GM21723 (cell line): ENCODE measurements at regions not wholly inside any gene's neighbourhood (a gene's known extent, or its start where the extent isn't known, plus 50 kb on each side); places are given as distances from the start of the nearest gene placed in this dataset.
"Not testable (repeated sequence)": the region's sequence is repeated elsewhere in the genome, so short reads cannot be mapped to it uniquely, and the experiment has no call there.

Experiments used
- ATAC-seq: cut with Tn5 transposase; IDR thresholded peaks from one replicate; pipeline ENCODE4 v1.9.1; 2021; ENCODE audit warnings: mild to moderate bottlenecking, moderate library complexity; ENCODE audit not compliant: unreplicated experiment

DNA sequence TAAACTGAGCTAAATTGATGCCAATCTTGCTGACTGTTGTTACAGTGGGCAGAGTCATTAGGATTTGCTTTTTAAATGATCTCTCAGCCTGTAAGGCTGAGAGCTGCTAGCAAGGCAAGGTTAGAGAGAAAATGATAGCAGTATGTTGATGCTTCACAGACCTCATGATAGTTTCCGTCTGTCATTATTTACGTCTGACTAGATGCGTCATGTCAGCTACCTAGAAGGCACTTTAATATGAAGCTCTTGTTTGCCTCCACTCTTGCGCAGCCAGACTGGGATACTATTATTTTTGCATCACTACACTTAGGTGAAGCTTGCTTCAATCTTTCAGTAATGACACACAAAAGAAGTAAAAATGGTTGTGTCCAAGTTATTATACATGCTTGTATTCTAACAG is 313.8 kb downstream of the LNPK start:
- ATAC-seq, result no peak

DNA sequence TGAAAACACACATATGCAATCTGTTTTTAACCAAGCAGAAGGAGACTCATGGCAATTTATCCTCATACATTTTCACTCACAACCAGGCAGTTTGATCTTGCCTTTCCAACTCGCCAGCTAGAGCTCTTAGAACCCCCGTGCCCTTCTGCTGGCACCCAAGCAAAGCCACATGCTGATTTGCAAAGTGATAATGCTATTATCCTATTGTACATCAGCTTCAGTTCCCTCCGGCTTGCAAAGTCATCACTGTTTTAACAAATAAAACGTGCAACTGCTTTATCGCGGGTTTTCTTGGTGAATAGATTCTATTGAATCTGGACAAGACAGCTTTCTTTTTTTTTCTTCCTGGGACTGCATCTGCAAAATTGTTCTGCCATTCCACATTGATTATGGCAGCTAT is 314.6 kb downstream of the LNPK start:
- ATAC-seq, result no peak

DNA sequence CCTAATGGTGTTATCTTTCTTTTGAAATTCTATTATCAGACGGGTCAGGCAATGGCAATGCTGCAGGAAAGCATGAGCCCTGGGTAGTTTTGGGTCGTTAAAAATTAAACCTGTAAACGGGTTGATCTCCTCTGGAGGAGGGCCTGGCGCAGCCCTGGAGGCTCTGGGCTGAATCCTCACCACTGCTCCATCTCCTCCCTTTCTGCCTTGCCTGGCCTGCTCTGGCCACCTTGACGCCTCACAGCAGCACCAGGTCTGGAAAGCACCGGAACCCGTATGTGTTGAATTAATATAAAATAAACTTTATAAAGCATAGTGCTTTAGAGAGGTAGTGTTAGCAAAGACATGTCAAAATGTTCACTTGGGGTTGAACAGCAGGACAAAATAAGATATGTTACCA is 316.1 kb downstream of the LNPK start:
- ATAC-seq, result no peak

DNA sequence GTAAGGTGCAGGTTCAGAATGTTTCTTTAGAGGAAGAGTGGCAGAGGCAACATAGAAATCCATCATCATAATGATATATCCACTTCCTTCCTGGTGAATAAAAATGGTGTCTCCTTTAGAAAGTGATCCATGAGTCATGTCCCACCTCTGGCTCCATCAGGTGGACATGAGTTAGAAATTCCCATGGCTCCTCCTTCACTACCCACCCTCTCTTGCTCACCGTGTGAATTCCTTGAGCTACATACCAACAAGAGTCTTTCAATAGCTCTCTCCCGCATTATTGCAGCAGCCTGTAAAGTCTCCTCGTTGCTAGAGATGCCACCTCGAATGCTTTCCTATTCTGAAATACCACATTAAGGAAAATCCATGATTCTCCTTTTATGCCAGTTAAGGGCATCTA is 317.6 kb downstream of the LNPK start:
- ATAC-seq, result no peak

DNA sequence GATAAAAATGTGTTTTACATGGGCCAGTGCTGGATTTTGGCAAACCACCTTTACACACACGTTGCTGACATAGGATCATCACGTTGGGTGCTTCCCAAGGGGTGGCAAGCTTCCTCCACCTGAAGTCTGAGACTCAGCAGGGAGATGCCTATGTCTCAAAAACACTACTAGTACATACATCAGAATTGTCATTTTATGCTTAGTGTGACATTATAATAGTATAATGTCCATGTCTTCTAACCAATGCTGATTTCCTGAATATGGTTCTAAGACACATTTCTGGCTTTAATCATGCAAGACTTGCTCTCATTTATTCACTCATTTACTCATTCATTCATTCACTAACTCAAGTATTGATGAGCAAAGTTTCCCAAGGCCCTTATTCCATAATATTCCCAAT is 322.3 kb downstream of the LNPK start:
- no peak for ATAC-seq

DNA sequence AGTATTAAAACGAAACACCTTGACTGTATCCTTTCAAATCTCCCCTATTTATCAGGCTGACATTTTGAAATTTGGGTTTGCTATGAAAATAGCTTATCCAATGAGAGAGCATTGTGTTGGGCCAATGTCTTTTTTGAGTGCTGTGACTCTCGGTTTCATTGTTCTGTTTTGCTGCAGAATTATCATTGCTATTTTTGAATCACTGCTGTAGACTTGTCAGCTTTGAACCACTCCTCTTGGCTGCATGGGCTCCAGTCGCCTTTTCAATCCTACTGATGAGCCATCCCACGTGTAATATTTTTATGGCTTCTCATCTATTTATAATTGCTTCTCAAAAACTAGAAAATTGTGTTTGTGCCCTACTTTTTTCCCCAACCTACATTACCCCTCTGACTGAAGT is 322.8 kb downstream of the LNPK start:
- no peak for ATAC-seq

DNA sequence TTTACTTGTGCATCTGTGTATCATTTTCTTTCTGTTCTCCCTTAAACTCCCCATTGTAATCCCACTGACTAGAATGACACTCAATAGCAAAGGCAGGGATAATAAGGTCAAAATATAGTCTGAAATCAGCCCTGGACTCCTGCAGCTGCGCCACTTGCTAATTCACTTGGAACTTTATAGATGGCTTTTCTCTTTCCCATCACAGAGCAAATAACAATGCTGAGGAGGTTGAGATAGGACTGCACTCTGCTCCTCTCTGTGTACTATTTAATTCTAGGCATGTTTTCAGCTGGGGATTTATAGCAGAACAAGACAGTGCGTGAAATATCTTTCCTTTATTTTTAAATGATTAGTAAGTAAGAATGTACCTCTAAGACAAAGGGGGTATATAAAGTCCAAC is 324.2 kb downstream of the LNPK start:
- no peak for ATAC-seq

DNA sequence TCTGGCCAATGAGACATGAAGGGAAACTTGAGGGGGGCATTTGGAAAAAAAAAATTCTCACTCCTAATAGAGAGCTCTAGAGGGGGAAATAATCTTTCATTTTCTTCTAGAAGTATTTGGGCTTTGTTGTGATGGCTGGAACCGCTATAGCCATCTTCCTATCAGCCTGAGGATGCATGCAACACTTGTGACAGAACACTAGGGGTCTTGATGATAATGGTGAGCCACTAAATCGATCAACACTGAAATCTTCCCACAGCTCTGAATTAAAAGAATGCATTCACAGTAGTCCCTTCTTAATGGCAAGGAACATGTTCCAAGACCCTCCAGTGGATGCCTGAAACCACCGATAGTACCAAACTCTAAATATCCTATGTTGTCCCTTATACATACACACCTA is 325.3 kb downstream of the LNPK start:
- no peak for ATAC-seq

DNA sequence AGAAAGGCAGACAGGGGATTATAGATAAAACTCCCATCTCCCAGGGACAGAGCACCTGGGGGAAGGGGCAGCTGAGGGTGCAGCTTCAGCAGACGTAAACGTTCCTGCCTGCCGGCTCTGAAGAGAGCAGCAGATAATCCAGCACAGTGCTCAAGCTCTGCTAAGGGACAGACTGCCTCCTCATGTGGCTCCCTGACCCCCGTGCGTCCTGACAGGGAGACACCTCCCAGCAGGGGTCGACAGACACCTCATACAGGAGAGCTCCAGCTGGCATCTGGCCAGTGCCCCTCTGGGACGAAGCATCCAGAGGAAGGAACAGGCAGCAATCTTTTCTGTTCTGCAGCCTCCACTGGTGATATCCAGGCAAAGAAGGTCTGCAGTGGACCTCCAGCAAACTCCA is 333.3 kb downstream of the LNPK start:
- not testable (repeated sequence) for ATAC-seq

DNA sequence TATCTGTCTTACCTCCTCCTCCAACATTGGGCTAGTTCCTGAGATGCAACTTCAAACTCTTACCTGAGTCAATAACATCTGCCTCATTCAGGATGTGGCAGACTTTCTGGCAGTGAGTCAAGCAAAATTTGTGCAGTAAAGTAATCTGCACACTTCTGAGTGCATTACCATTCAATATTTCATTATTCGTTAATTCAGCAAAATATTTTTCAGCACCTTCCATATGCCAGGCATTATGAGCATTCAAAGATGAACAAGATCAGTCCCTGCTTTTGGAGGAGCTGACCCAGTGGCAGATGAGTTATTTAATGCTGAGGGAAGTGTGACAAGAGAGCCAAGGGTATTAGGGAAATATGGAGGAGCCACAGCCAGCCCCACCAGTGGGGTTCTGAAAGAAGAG is 339.7 kb downstream of the LNPK start:
- no peak for ATAC-seq

DNA sequence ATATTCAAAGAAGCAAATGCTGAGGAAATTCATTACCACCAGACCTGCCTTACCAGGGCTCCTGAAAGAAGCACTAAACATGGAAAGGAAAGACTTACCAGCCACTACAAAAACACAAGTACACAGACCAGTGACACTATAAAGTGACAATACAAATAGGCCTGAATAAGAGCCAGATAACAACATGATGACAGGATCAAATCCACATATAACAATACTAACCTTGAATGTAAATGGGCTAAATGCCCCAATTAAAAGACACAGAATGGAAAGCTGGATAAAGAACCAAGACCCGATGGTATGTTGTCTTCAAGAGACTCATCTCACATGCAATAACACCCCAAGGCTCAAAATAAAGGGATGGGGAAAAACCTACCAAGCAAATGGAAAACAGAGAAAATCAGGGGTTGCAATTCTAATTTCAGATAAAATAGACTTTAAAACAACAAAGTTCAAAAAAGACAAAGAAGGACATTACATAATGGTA is 353.4 kb downstream of the LNPK start:
- ATAC-seq, result no peak

DNA sequence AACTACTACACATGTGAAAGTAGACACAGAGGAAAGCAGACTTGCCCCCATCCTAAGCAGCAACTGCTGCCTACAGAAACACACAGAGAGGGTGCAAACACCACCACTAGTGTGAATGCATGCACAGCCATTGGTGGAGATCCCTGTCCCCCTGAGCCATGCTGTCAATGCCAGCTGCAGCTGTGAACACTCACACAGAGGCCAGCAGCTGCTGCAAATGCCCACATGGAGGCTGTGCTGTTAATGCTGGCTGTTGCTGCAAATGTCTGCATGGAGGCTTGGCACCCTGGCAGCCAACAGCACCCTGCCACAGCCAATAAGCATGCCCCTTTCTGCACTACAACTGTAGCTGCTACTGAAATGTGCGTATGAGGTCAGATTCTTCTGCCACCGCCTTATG is 355.0 kb downstream of the LNPK start:
- ATAC-seq, result no peak

DNA sequence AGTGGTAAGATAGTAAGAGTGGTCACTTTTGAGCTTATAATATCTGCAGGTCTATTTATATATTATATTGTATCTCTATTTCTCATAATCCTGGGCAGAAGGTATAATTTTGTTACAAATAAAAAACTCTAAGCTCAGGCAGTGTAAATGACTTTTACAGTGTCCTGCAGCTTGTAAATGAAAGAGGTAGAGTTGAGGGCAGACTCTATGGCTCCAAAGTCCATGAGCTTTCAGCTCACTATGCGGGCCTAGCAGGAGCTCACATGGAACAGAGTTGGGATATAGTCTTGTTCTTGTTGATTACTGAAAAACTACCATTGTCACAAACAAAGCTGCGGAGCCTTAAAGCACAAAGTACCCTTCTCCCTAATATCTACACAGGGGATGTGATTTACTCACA is 361.4 kb downstream of the LNPK start:
- ATAC-seq, result no peak

DNA sequence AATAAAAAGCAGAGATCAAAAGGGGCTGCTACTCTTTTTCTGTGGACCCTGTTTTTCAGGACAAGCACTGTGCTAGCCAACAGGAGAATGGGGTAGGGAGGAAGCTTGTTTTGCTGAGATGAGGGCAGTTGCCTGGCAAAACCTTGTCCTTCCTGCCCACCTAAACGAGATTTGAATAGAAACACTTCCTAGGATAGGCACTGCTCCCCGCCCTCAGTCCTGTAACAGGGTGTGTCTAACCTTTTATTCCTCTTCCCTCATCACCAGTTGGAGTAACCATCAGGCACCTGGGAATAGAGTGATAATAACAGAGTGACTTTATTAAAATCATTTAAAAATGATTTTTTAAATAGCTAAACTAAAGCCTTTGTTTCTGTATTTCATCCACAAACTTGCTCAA is 368.8 kb downstream of the LNPK start:
- no peak for ATAC-seq

DNA sequence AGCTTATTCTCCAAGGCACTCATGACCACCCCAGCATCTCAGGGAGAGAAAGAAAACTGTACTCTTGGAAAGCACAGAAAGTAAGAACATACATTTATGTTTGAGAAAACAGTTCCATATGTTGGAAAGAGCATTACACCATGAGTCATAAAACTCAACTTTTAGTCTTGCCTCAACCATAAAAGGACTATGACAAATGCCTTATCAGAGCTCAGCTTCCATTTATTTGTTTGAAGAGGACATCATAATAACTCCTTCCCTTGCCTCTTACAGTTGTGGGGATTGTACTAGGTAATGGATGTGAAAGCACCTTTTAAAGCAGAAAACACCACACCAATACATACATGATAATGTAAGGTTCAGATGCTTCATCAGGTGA is 370.8 kb downstream of the LNPK start:
- ATAC-seq, result no peak

DNA sequence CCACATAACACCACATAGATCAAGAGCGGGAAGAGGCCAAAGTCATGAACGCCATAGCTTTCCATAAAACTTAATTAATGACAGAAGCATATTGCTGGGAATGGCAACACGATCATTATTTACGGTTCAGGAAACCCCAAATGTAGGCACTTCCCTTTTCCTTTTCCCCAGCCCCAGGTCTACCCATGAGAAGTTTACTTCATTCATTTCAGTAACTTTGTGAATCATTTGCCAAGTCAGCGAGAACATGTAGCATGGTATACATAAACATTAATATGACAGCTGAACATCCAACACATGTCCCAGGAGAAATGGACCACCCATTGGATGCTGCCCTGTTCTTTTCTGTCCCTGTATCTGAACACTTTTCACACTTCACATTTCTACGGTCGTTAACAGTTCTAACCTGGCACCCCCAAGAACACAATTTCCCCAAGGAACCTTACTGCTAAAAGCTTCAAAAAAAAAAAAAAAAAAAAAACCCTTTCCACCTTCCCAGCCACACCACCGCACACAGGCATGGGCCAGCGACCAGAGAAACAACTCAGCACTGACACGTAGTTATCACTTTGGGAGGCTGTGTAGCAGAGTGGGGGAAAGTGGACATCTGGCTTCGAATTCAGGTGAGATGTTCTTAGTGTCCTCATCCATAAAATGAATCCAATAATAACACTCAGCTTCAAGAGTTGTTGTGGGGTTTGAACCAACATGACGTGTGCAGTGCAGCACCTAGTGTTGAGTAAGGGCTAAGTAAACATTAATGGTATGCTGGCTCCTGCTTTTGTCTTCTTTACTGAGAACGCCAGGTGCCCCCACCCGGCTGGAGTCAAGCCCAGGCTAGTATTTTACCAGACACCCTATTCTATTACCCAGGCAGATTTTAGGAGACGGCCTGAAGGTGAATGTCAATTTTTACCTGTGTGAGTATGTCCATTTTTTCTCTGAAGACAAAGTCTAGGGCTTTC is 371.5 kb downstream of the LNPK start:
- no peak for ATAC-seq

DNA sequence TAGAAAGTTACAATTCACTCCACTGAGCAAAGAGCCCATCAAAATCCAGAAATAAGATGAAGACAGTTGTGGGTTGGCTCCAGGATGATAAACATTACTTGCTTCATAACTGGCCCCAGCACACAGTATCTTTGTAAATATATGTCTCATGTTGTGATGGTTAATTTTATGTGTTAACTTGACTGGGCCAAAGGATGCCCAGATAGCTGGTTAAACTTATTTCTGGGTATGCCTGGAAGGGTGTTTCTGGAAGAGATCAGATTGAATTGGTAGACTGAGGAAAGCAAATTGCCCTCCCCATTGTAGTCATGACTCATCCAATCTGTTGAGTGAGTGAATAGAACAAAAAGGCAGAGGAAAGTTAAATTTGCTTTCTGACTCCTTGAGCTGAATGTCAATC is 373.8 kb downstream of the LNPK start:
- no peak for ATAC-seq

DNA sequence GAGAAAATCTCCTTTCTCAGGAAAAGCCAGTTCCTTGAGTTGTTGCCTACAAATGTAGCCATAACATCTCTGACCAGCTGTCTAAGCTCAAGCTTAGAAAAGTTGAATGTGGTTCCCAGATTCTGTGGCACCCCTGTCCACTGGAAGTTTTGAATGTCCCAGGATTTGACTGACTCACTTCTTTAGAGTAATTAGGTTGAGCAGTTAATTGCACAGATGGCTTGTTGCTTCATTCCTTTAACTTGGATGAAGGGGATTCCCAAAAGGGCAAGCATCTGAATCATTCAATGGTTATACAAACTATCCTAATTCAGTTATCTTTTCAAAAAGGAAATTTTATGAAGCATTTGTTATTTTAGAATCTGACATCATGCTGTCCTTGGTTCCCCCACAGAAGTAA is 374.7 kb downstream of the LNPK start:
- ATAC-seq, result no peak

DNA sequence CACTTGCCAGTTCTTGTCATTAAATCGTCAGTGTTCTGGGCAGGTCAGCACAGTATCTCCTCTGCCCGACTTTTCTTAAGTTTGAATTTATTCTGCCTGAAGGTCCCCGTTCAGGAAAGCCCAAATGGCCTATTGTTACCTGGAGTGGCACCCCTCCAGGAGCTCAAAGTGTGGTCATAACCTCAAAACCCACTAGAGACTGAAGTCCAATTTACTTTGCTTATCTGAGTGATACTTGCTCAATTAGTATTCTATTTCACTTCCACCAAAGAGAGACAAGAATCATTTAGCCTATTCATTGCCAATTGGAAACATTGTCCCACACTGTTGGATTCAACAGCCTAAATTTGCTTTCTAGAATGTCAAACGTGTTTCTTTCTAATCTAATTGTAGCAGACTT is 375.3 kb downstream of the LNPK start:
- no peak for ATAC-seq

DNA sequence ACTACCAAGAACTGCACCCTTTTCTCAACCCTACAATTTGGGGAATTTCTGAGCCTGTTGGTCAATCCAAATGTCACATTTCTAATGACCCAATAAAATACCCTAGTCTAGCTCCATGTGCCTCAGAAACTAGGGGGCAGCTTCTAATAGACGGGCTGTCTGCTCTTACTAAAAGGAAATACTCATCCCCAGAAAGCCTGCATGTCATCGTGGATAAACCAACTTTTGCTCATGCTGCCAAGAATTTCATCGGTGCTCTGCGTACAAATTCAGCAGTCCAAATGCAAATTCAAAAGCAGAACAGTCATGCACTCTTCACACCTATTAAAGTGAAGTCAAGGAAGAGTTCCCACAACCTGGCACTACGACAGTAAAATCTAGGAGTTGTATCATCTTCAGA is 377.3 kb downstream of the LNPK start:
- ATAC-seq, result no peak

DNA sequence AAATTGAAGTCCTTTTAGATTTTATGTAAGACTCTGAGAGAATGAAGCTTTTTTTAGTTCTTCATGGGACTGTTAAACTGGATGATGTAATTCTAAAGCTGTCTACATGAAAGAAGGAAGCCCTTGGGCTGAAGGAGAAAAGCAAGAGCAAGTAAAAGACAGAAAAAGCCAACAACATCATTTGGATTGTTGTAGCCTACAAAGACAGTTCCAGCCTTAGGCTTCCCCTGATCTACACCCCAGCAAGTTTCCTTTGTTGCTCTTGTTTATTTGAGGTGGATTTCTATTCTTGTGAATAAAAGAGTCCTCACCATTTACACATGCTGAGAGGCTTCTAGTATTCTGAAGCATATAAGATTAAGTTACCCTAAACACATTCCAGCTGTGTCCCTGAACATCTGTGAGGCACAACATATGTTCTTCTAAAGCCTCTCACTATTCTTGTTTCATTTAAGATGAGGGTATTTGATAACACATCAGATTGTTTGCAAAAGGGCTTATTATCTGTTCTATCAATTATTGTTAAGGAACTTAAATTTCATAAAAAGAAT is 377.8 kb downstream of the LNPK start:
- ATAC-seq, result no peak

DNA sequence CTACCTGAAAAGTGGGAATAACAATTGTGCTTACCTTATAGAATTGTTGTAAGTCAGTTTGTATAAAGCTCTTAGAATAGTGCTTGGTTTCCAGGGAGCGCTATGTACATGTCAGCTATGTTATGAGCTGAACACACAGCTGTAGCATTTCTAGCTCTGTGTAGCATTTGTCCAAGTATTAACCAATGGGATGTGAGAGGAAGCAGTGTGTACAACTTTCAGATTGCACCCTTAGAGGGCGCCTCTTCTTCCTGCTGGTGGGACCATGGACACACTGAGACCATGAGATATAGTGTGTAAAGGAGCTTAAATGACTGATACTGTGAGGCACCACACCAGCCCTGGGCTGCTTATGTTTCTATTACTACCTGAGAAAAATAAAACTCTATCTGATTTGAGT is 380.2 kb downstream of the LNPK start:
- ATAC-seq, result no peak

DNA sequence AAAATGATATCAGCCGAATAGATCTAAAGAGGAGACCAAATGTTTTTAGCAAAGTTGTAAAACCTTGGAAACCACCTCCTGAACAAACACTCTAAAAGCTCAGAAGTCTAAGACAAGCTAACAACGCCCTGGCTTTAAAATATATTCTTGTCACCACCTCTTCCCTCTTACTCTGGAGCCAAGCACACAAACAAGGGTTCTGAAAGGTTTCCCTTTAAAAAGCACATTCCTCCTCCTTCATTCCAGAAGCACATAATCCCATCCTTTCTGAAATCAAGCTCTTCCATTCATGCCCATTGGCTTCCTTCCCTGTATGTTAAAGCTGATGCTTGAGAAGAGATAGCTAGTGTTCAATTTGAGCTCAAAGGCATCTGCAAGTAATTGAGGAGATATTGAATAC is 382.0 kb downstream of the LNPK start:
- no peak for ATAC-seq
